Lung (tissue), 9 donors: ENCODE measurements at regions not wholly inside any gene's neighbourhood (a gene's known extent, or its start where the extent isn't known, plus 50 kb on each side); places are given as distances from the start of the nearest gene placed in this dataset.
"Not testable (repeated sequence)": the region's sequence is repeated elsewhere in the genome, so short reads cannot be mapped to it uniquely, and the experiment has no call there.

ENCODE experiments used
- ATAC-seq: fragments of 200-7000 bp; cut with Tn5 transposase; one replicate; pipeline ENCODE4 v1.9.1; 2020; ENCODE audit warnings: moderate number of reproducible peaks; ENCODE audit not compliant: insufficient read depth, low FRiP score
- DNase-seq, 3 donors: peaks; one replicate each; pipeline ENCODE4 v3.0.0-alpha.2; 2013 to 2017
- H3K27ac ChIP-seq, 2 donors: one replicate each; pipeline ENCODE4 v1.5.1; 2013; ENCODE audit warnings: mild to moderate bottlenecking in 2 of 2, moderate library complexity in 2 of 2, control low read depth in 1 of 2, inconsistent platforms in 1 of 2, low read depth in 1 of 2, low read length in 1 of 2
- H3K27me3 ChIP-seq, 3 donors: one replicate each; pipeline ENCODE4 v1.5.1; 2013; ENCODE audit warnings: low read length in 2 of 3; ENCODE audit not compliant: control insufficient read depth in 3 of 3, insufficient read depth in 3 of 3
- H3K36me3 ChIP-seq, 4 donors: one replicate each; pipeline ENCODE4 v1.5.1; 2013; ENCODE audit warnings: low read length in 4 of 4, mild to moderate bottlenecking in 1 of 4, moderate library complexity in 1 of 4; ENCODE audit not compliant: control insufficient read depth in 4 of 4, insufficient read depth in 4 of 4
- H3K4me1 ChIP-seq, 5 donors: one replicate each; pipeline ENCODE4 v1.5.1; 2013; ENCODE audit warnings: low read length in 5 of 5, mild to moderate bottlenecking in 2 of 5, moderate library complexity in 1 of 5; ENCODE audit not compliant: control insufficient read depth in 5 of 5, insufficient read depth in 5 of 5
- H3K4me3 ChIP-seq: one replicate; pipeline ENCODE4 v1.5.1; 2013; ENCODE audit warnings: mild to moderate bottlenecking, control low read depth, moderate library complexity
- H3K9ac ChIP-seq, 2 donors: one replicate each; pipeline ENCODE4 v1.5.1; 2013; ENCODE audit warnings: low read length in 2 of 2, control low read depth in 1 of 2; ENCODE audit not compliant: insufficient read depth in 1 of 2
- H3K9me3 ChIP-seq, 4 donors: one replicate each; pipeline ENCODE4 v1.5.1; 2013; ENCODE audit warnings: low read length in 3 of 4, mild to moderate bottlenecking in 1 of 4, moderate library complexity in 1 of 4; ENCODE audit not compliant: control insufficient read depth in 4 of 4, insufficient read depth in 3 of 4
- WGBS, 2 donors: extraction: QIAGEN DNeasy Blood & Tissue Kit; methylation state at CpG; one replicate each; pipeline ENCODE4 v1.1.7; 2013; 5-methylcytosine and 5-hydroxymethylcytosine counted together
- donor health status: Bipolar disorder and iron deficiency.
- donor health status: healthy.
- donor health status: DM: yes; HTN: yes; CAD: no.

- H3K27me3 ChIP-seq, H3K9me3 ChIP-seq, H3K36me3 ChIP-seq, H3K4me1 ChIP-seq, ATAC-seq, H3K27ac ChIP-seq, DNase-seq, H3K4me3 ChIP-seq, H3K9ac ChIP-seq: not testable (repeated sequence)
- WGBS, 2 donors = 86% methylated on average over 11 to 12 of the region's 12 CpGs
These were observed 138.5 kb downstream of the ZNF479 start for GRCh38 chr7:56993779-56994178.

- not testable (repeated sequence) for H3K27ac ChIP-seq, DNase-seq, H3K36me3 ChIP-seq, H3K4me3 ChIP-seq, H3K9ac ChIP-seq, H3K9me3 ChIP-seq, ATAC-seq, H3K4me1 ChIP-seq, H3K27me3 ChIP-seq
- 90 to 92% methylated on average over 10 to 13 of the region's 24 CpGs for WGBS, 2 donors
These were observed 174.4 kb downstream of the ZNF479 start for GRCh38 chr7:56957737-56958408.

GRCh38 chr7:56957086-56957485 lies 175.2 kb downstream of the ZNF479 start:
- not testable (repeated sequence) for H3K9me3 ChIP-seq, H3K4me3 ChIP-seq, H3K9ac ChIP-seq, ATAC-seq, H3K36me3 ChIP-seq, H3K4me1 ChIP-seq, DNase-seq, H3K27me3 ChIP-seq, H3K27ac ChIP-seq
- WGBS, 2 donors = 68 to 85% methylated on average over 2 of the region's 4 CpGs

GRCh38 chr7:56948390-56949379 lies 183.6 kb downstream of the ZNF479 start:
- not testable (repeated sequence) for H3K27ac ChIP-seq, ATAC-seq, H3K4me3 ChIP-seq, H3K36me3 ChIP-seq, H3K27me3 ChIP-seq, H3K4me1 ChIP-seq, H3K9me3 ChIP-seq, DNase-seq, H3K9ac ChIP-seq
- WGBS, 2 donors = 60 to 85% methylated on average over 12 to 35 of the region's 107 CpGs

GRCh38 chr7:56940050-56940449 lies 192.2 kb downstream of the ZNF479 start:
- H3K4me1 ChIP-seq, H3K9ac ChIP-seq, H3K9me3 ChIP-seq, DNase-seq, H3K27ac ChIP-seq, H3K36me3 ChIP-seq, H3K4me3 ChIP-seq, ATAC-seq, H3K27me3 ChIP-seq: not testable (repeated sequence)
- WGBS, 2 donors = 94 to 100% methylated on average over 3 to 5 of the region's 10 CpGs

- not testable (repeated sequence) for ATAC-seq
- WGBS, 2 donors = 78 to 86% methylated on average over 4 of the region's 6 CpGs
These were observed 208.3 kb downstream of the ZNF479 start for GRCh38 chr7:56923892-56924291.

GRCh38 chr7:56910973-56911372 lies 221.3 kb downstream of the ZNF479 start:
- not testable (repeated sequence) for DNase-seq, H3K4me3 ChIP-seq, H3K9ac ChIP-seq, H3K9me3 ChIP-seq, H3K27me3 ChIP-seq, H3K27ac ChIP-seq, H3K4me1 ChIP-seq, H3K36me3 ChIP-seq
- peak; percentile 17 for ATAC-seq
- 25 to 55% methylated on average over 5 to 6 of the region's 8 CpGs for WGBS, 2 donors

More at GRCh38 chr7:56923892-56924291, 208.3 kb downstream of the ZNF479 start:
- not testable (repeated sequence) for H3K27ac ChIP-seq, H3K36me3 ChIP-seq, H3K4me1 ChIP-seq, H3K9me3 ChIP-seq, H3K9ac ChIP-seq, H3K27me3 ChIP-seq, H3K4me3 ChIP-seq, DNase-seq

GRCh38 chr7:56889454-56889853 lies 242.8 kb downstream of the ZNF479 start:
- not testable (repeated sequence) for H3K9ac ChIP-seq, ATAC-seq, H3K9me3 ChIP-seq, H3K27ac ChIP-seq, H3K36me3 ChIP-seq, H3K27me3 ChIP-seq, H3K4me1 ChIP-seq, H3K4me3 ChIP-seq, DNase-seq
- 64 to 72% methylated on average over 3 of the region's 3 CpGs for WGBS, 2 donors
